Astrocyte (in vitro differentiated cells and primary cell): ENCODE measurements at regions not wholly inside any gene's neighbourhood (a gene's known extent, or its start where the extent isn't known, plus 50 kb on each side); places are given as distances from the start of the nearest gene placed in this dataset.

Experiments
- EZH2 ChIP-seq: IDR thresholded peaks from 2 replicates; pipeline ENCODE4 v1.6.1; 2012; ENCODE audit warnings: mild to moderate bottlenecking, low read length, inconsistent platforms; ENCODE audit not compliant: insufficient read depth
- TF ChIP-seq, protein P1 (sequence below): IDR thresholded peaks from 2 replicates; pipeline ENCODE4 v1.5.1; 2011; ENCODE audit warnings: low read depth, mild to moderate bottlenecking, inconsistent platforms, low read length, moderate library complexity; ENCODE audit not compliant: insufficient read depth

DNA sequence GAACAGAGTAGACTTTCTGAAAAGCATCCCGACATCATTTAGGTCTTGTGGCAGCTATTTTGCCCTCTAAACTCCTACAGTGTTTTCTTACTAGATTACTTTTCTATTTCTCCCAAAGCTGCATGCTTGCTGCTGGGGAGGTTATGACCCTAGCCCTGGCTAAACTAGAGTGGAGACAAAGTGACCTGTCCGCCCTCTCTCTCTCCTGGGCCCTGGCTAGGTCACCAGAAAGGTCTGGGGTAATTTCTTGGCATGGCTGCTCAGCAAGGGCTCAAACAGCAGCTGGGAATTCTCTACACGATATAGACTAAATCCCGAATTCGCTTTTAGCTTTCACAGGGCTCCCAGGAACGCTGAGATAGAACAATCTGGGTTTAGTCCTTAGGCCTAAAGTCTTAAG is 84.5 kb upstream of the KCNE2 start:
- TF ChIP-seq, protein P1, sequence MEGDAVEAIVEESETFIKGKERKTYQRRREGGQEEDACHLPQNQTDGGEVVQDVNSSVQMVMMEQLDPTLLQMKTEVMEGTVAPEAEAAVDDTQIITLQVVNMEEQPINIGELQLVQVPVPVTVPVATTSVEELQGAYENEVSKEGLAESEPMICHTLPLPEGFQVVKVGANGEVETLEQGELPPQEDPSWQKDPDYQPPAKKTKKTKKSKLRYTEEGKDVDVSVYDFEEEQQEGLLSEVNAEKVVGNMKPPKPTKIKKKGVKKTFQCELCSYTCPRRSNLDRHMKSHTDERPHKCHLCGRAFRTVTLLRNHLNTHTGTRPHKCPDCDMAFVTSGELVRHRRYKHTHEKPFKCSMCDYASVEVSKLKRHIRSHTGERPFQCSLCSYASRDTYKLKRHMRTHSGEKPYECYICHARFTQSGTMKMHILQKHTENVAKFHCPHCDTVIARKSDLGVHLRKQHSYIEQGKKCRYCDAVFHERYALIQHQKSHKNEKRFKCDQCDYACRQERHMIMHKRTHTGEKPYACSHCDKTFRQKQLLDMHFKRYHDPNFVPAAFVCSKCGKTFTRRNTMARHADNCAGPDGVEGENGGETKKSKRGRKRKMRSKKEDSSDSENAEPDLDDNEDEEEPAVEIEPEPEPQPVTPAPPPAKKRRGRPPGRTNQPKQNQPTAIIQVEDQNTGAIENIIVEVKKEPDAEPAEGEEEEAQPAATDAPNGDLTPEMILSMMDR: no peak
- TF ChIP-seq EZH2: no peak
